ENCODE measurements at regions not wholly inside any gene's neighbourhood (a gene's known extent, or its start where the extent isn't known, plus 50 kb on each side); places are given as distances from the start of the nearest gene placed in this dataset.
"Not testable (repeated sequence)": the region's sequence is repeated elsewhere in the genome, so short reads cannot be mapped to it uniquely, and the experiment has no call there.

- no peak for DNase-seq (ENCODE audit: low spot score)
- in situ Hi-C loops (cut with HindIII; ENCODE audit: low sequenced_read_pairs), result no loop called here
Measured at GRCh38 chr10:2076528-2076927, 339.2 kb upstream of the ADARB2 start.

- in situ Hi-C loops (cut with HindIII; ENCODE audit: low sequenced_read_pairs), result no loop called here
- no peak for DNase-seq (ENCODE audit: low spot score)
Measured at GRCh38 chr10:2067015-2067414, 329.7 kb upstream of the ADARB2 start.

- no peak for DNase-seq (ENCODE audit: low spot score)
- in situ Hi-C loops (cut with HindIII; ENCODE audit: low sequenced_read_pairs), result no loop called here
Measured at GRCh38 chr10:2054728-2055127, 317.4 kb upstream of the ADARB2 start.

- in situ Hi-C loops (cut with HindIII; ENCODE audit: low sequenced_read_pairs), result no loop called here
Measured at GRCh38 chr10:2053805-2054204, 316.5 kb upstream of the ADARB2 start.

GRCh38 chr10:2051108-2051507 lies 313.8 kb upstream of the ADARB2 start:
- DNase-seq (ENCODE audit: low spot score), result peak; percentile 66
- in situ Hi-C loops (cut with HindIII; ENCODE audit: low sequenced_read_pairs), result no loop called here

More at GRCh38 chr10:2053805-2054204, 316.5 kb upstream of the ADARB2 start:
- DNase-seq (ENCODE audit: low spot score), result no peak

GRCh38 chr10:2049560-2049959 lies 312.2 kb upstream of the ADARB2 start:
- in situ Hi-C loops (cut with HindIII; ENCODE audit: low sequenced_read_pairs), result no loop called here

GRCh38 chr10:2048337-2048973 lies 311.1 kb upstream of the ADARB2 start:
- no peak for DNase-seq (ENCODE audit: low spot score)
- in situ Hi-C loops (cut with HindIII; ENCODE audit: low sequenced_read_pairs), result no loop called here

More at GRCh38 chr10:2049560-2049959, 312.2 kb upstream of the ADARB2 start:
- no peak for DNase-seq (ENCODE audit: low spot score)

GRCh38 chr10:2047679-2048078 lies 310.4 kb upstream of the ADARB2 start:
- in situ Hi-C loops (cut with HindIII; ENCODE audit: low sequenced_read_pairs), result no loop called here
- peak; percentile 35 for DNase-seq (ENCODE audit: low spot score)

- DNase-seq (ENCODE audit: low spot score), result no peak
- in situ Hi-C loops (cut with HindIII; ENCODE audit: low sequenced_read_pairs), result no loop called here
Measured at GRCh38 chr10:2043379-2043778, 306.1 kb upstream of the ADARB2 start.

GRCh38 chr10:2038036-2038435 lies 300.7 kb upstream of the ADARB2 start:
- no peak for DNase-seq (ENCODE audit: low spot score)
- in situ Hi-C loops (cut with HindIII; ENCODE audit: low sequenced_read_pairs), result no loop called here

GRCh38 chr10:2037246-2037645 lies 299.9 kb upstream of the ADARB2 start:
- no peak for DNase-seq (ENCODE audit: low spot score)
- in situ Hi-C loops (cut with HindIII; ENCODE audit: low sequenced_read_pairs), result no loop called here

GRCh38 chr10:2036209-2036608 lies 298.9 kb upstream of the ADARB2 start:
- no peak for DNase-seq (ENCODE audit: low spot score)
- in situ Hi-C loops (cut with HindIII; ENCODE audit: low sequenced_read_pairs), result no loop called here

- peak; percentile 40 for DNase-seq (ENCODE audit: low spot score)
- in situ Hi-C loops (cut with HindIII; ENCODE audit: low sequenced_read_pairs), result no loop called here
Measured at GRCh38 chr10:2030046-2030445, 292.7 kb upstream of the ADARB2 start.

- DNase-seq (ENCODE audit: low spot score), result no peak
- in situ Hi-C loops (cut with HindIII; ENCODE audit: low sequenced_read_pairs), result no loop called here
Measured at GRCh38 chr10:2026936-2027335, 289.6 kb upstream of the ADARB2 start.

GRCh38 chr10:2024750-2025149 lies 287.4 kb upstream of the ADARB2 start:
- DNase-seq (ENCODE audit: low spot score); in situ Hi-C loops (cut with HindIII; ENCODE audit: low sequenced_read_pairs): not testable (repeated sequence)

GRCh38 chr10:2023687-2024086 lies 286.4 kb upstream of the ADARB2 start:
- no peak for DNase-seq (ENCODE audit: low spot score)
- in situ Hi-C loops (cut with HindIII; ENCODE audit: low sequenced_read_pairs), result no loop called here

- in situ Hi-C loops (cut with HindIII; ENCODE audit: low sequenced_read_pairs), result no loop called here
- DNase-seq (ENCODE audit: low spot score), result no peak
Measured at GRCh38 chr10:2022401-2022800, 285.1 kb upstream of the ADARB2 start.

- DNase-seq (ENCODE audit: low spot score), result no peak
- in situ Hi-C loops (cut with HindIII; ENCODE audit: low sequenced_read_pairs), result no loop called here
Measured at GRCh38 chr10:2020836-2021235, 283.5 kb upstream of the ADARB2 start.

- no peak for DNase-seq (ENCODE audit: low spot score)
- in situ Hi-C loops (cut with HindIII; ENCODE audit: low sequenced_read_pairs), result no loop called here
Measured at GRCh38 chr10:2019803-2020202, 282.5 kb upstream of the ADARB2 start.

- no peak for DNase-seq (ENCODE audit: low spot score)
- in situ Hi-C loops (cut with HindIII; ENCODE audit: low sequenced_read_pairs), result no loop called here
Measured at GRCh38 chr10:2019281-2019680, 282.0 kb upstream of the ADARB2 start.

- in situ Hi-C loops (cut with HindIII; ENCODE audit: low sequenced_read_pairs), result no loop called here
- DNase-seq (ENCODE audit: low spot score), result no peak
Measured at GRCh38 chr10:2014541-2014940, 277.2 kb upstream of the ADARB2 start.

GRCh38 chr10:2012209-2012608 lies 274.9 kb upstream of the ADARB2 start:
- no peak for DNase-seq (ENCODE audit: low spot score)
- in situ Hi-C loops (cut with HindIII; ENCODE audit: low sequenced_read_pairs), result no loop called here

Measured in G401 (cell line).